ENCODE measurements at regions not wholly inside any gene's neighbourhood (a gene's known extent, or its start where the extent isn't known, plus 50 kb on each side); places are given as distances from the start of the nearest gene placed in this dataset.

- intact Hi-C loops (cut with DNase I): no loop called here
- TF ChIP-seq POLR2A (IDR thresholded peaks at IDR 0.05): no peak
- TF ChIP-seq CTCF (IDR thresholded peaks at IDR 0.05): no peak
- no peak overlapping the region for H3K4me3 ChIP-seq
- H3K27me3 ChIP-seq: no peaks in the 10 kb centered on the region
- WGBS, 4 donors: 25 to 34% (median 31%) methylated on average over 2 to 7 of the region's 7 CpGs
- no peaks in the 10 kb centered on the region for H3K9me3 ChIP-seq (replicated peaks in 1 of 3)
- H3K36me3 ChIP-seq (replicated peaks in 1 of 2): no peaks in the 10 kb centered on the region
- DNase-seq: no peak
- H3K27ac ChIP-seq: no peak overlapping the region
- H3K4me1 ChIP-seq (replicated peaks in 1 of 2): no peaks in the 10 kb centered on the region
These were observed 55.2 kb downstream of the MAGEC2 start for GRCh38 chrX:142149919-142150318.

DNA sequence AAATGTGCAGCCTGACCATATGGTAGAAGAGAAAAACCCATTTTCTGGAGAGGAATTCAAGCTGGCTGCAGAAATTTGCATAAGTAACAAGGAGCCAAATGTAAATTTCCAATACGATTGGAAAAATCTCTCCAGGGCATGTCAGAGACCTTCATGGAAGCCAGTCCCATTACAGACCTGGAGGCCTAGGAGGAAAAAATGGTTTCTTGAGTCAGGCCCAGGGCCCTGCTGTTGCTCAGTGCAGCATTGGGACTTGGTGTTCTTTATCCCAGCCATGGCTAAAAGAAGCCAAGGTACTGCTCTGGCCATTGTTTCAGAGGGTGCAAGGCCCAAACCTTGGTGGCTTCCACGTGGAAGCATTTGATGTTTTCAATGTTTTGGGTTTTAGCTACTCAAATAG lies 70.6 kb downstream of the MAGEC2 start:
- intact Hi-C loops (cut with DNase I): no loop called here
- Histone ChIP-seq H3K36me3 (replicated peaks in 1 of 2) (no peaks in the 10 kb centered on the region), H3K4me3 (no peak overlapping the region), H3K27ac (no peak overlapping the region), H3K27me3 (peaks cover 9% of the 10 kb centered on the region), H3K9me3 (replicated peaks in 1 of 3) (no peaks in the 10 kb centered on the region), H3K4me1 (replicated peaks in 1 of 2) (no peaks in the 10 kb centered on the region)
- 64 to 75% (median 68%) methylated on average over 2 of the region's 2 CpGs for WGBS, 4 donors
- TF ChIP-seq CTCF (IDR thresholded peaks at IDR 0.05): no peak
- no peak for TF ChIP-seq POLR2A (IDR thresholded peaks at IDR 0.05)
- DNase-seq: no peak

DNA sequence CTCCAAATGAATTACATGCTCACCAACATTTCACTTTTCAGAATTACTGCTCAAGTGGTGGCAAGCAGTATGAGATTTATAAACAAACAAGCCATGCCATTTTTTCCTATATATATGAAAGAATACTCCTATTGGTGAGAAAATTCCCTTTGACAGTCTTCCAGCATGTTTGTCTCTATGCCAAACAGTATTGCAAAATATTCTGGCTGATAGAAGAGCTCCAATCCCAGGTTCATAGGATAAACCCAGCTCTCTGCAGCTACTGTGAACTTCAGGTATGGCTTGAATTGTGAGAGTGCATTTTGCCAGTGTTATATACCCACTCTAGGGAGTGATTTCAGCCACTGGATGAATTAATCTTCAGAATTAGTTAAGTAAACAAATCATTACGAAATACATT lies 108.8 kb downstream of the MAGEC2 start:
- WGBS, 4 donors: 50 to 73% (median 61%) methylated on average over 1 of the region's 1 CpG
- H3K36me3 ChIP-seq (replicated peaks in 1 of 2): no peaks in the 10 kb centered on the region
- intact Hi-C loops (cut with DNase I): no loop called here
- no peaks in the 10 kb centered on the region for H3K4me1 ChIP-seq (replicated peaks in 1 of 2)
- H3K27me3 ChIP-seq: peaks cover 12% of the 10 kb centered on the region
- no peak overlapping the region for H3K4me3 ChIP-seq
- DNase-seq: no peak
- H3K9me3 ChIP-seq (replicated peaks in 1 of 3): no peaks in the 10 kb centered on the region
- TF ChIP-seq POLR2A (IDR thresholded peaks at IDR 0.05): no peak
- TF ChIP-seq CTCF (IDR thresholded peaks at IDR 0.05): no peak
- no peak overlapping the region for H3K27ac ChIP-seq

GRCh38 chrX:142095651-142096245 lies 109.3 kb downstream of the MAGEC2 start:
- intact Hi-C loops (cut with DNase I): no loop called here
- WGBS, 4 donors: 54 to 61% (median 57%) methylated on average over 5 of the region's 5 CpGs
- H3K4me3 ChIP-seq: no peak overlapping the region

More at GRCh38 chrX:142095651-142096245, 109.3 kb downstream of the MAGEC2 start:
- TF ChIP-seq POLR2A (IDR thresholded peaks at IDR 0.05) (no peak), CTCF (IDR thresholded peaks at IDR 0.05) (no peak)
- H3K36me3 ChIP-seq (replicated peaks in 1 of 2): no peaks in the 10 kb centered on the region
- DNase-seq: no peak
- H3K4me1 ChIP-seq (replicated peaks in 1 of 2): no peaks in the 10 kb centered on the region
- peaks cover 15% of the 10 kb centered on the region for H3K27me3 ChIP-seq
- no peak overlapping the region for H3K27ac ChIP-seq
- H3K9me3 ChIP-seq (replicated peaks in 1 of 3): no peaks in the 10 kb centered on the region
